HL-60 (cell line): ENCODE measurements at regions not wholly inside any gene's neighbourhood (a gene's known extent, or its start where the extent isn't known, plus 50 kb on each side); places are given as distances from the start of the nearest gene placed in this dataset.

Experiments used
- DNase-seq, 2 experiments: peaks; one replicate each; pipeline ENCODE4 v3.0.0-alpha.2; 2010 to 2020; ENCODE audit warnings: low read depth in 1 of 2, low spot score in 1 of 2
- H3K27ac ChIP-seq: fragments of 250-450 bp; sonication (Bioruptor Pico); replicated peaks from 2 replicates; pipeline ENCODE4 v1.5.1; 2020; ENCODE audit warnings: mild to moderate bottlenecking, moderate library complexity
- H3K27me3 ChIP-seq: fragments of 250-450 bp; sonication (Bioruptor Pico); 2 replicates; pipeline ENCODE4 v1.5.1; 2021; ENCODE audit warnings: mild to moderate bottlenecking, moderate library complexity; ENCODE audit not compliant: insufficient read depth, poor library complexity, severe bottlenecking
- H3K4me3 ChIP-seq: replicated peaks from 2 replicates; pipeline ENCODE4 v1.5.1; 2011; ENCODE audit warnings: mild to moderate bottlenecking, control low read depth, low read length; ENCODE audit not compliant: insufficient read depth
- CTCF ChIP-seq: IDR thresholded peaks from one replicate; pipeline ENCODE4 v1.5.1; 2011; ENCODE audit warnings: low read length, control low read depth, inconsistent platforms; ENCODE audit not compliant: insufficient read depth
- GABPA ChIP-seq: IDR thresholded peaks from 2 replicates; pipeline ENCODE4 v1.6.1; 2012; ENCODE audit warnings: low read depth
- POLR2AphosphoS5 ChIP-seq: IDR thresholded peaks from 2 replicates; pipeline ENCODE4 v1.6.1; 2012; ENCODE audit warnings: low read depth
- REST ChIP-seq: IDR thresholded peaks from 2 replicates; pipeline ENCODE4 v1.6.1; 2012; ENCODE audit warnings: low read depth; ENCODE audit not compliant: insufficient replicate concordance
- SPI1 ChIP-seq: IDR thresholded peaks from 2 replicates; pipeline ENCODE4 v1.6.1; 2012; ENCODE audit warnings: low read depth, mild to moderate bottlenecking, borderline replicate concordance

GRCh38 chr2:12302691-12303090, 414.0 kb upstream of the TRIB2 start:
- Histone ChIP-seq H3K27ac (no peak overlapping the region), H3K4me3 (no peak overlapping the region), H3K27me3 (no peaks in the 10 kb centered on the region)
- DNase-seq, result no peak
- no peak for TF ChIP-seq GABPA
- TF ChIP-seq POLR2AphosphoS5, result no peak
- TF ChIP-seq SPI1, result no peak
- TF ChIP-seq CTCF, result no peak
- TF ChIP-seq REST, result no peak

- TF ChIP-seq POLR2AphosphoS5 (no peak), REST (no peak), GABPA (no peak), SPI1 (no peak), CTCF (no peak)
- no peaks in the 10 kb centered on the region for H3K27me3 ChIP-seq
- H3K4me3 ChIP-seq, result no peak overlapping the region
- H3K27ac ChIP-seq, result no peak overlapping the region
- no peak for DNase-seq
These were observed 413.3 kb upstream of the TRIB2 start for GRCh38 chr2:12303181-12304030.

GRCh38 chr2:12304564-12305171, 412.1 kb upstream of the TRIB2 start:
- no peak for TF ChIP-seq CTCF
- Histone ChIP-seq H3K27ac (no peak overlapping the region), H3K27me3 (no peaks in the 10 kb centered on the region), H3K4me3 (no peak overlapping the region)
- DNase-seq, result no peak

GRCh38 chr2:12305931-12306330, 410.8 kb upstream of the TRIB2 start:
- H3K27ac ChIP-seq, result no peak overlapping the region
- H3K27me3 ChIP-seq, result no peaks in the 10 kb centered on the region
- no peak overlapping the region for H3K4me3 ChIP-seq
- no peak for DNase-seq
- no peak for TF ChIP-seq SPI1
- no peak for TF ChIP-seq POLR2AphosphoS5
- no peak for TF ChIP-seq GABPA
- TF ChIP-seq REST, result no peak
- no peak for TF ChIP-seq CTCF
